Ectodermal cell (in vitro differentiated cells): ENCODE measurements at regions not wholly inside any gene's neighbourhood (a gene's known extent, or its start where the extent isn't known, plus 50 kb on each side); places are given as distances from the start of the nearest gene placed in this dataset.

Source experiments
- H3K27ac ChIP-seq: 2 replicates; pipeline ENCODE4 v1.7.0; 2013; ENCODE audit warnings: mild to moderate bottlenecking, low read depth, low read length; ENCODE audit not compliant: insufficient read depth, poor library complexity, severe bottlenecking
- H3K27me3 ChIP-seq: 2 replicates; pipeline ENCODE4 v1.7.0; 2013; ENCODE audit warnings: mild to moderate bottlenecking, low read length; ENCODE audit not compliant: insufficient read depth, control insufficient read depth, poor library complexity, severe bottlenecking
- H3K36me3 ChIP-seq: one replicate; pipeline ENCODE4 v1.7.0; 2013; ENCODE audit warnings: low read length; ENCODE audit not compliant: control insufficient read depth, insufficient read depth
- H3K4me1 ChIP-seq: one replicate; pipeline ENCODE4 v1.7.0; 2013; ENCODE audit warnings: low read length; ENCODE audit not compliant: control insufficient read depth, insufficient read depth
- H3K4me3 ChIP-seq: 2 replicates; pipeline ENCODE4 v1.7.0; 2013; ENCODE audit warnings: low read depth, low read length, control low read depth; ENCODE audit not compliant: insufficient read depth
- H3K9me3 ChIP-seq: 2 replicates; pipeline ENCODE4 v1.7.0; 2013; ENCODE audit warnings: mild to moderate bottlenecking, low read length, moderate library complexity; ENCODE audit not compliant: control insufficient read depth
- WGBS, 2 experiments: methylation state at CpG; one replicate each; pipeline ENCODE4 v1.1.7; 2013; ENCODE audit warnings: missing lambda C conversion rate in 2 of 2; 5-methylcytosine and 5-hydroxymethylcytosine counted together

DNA sequence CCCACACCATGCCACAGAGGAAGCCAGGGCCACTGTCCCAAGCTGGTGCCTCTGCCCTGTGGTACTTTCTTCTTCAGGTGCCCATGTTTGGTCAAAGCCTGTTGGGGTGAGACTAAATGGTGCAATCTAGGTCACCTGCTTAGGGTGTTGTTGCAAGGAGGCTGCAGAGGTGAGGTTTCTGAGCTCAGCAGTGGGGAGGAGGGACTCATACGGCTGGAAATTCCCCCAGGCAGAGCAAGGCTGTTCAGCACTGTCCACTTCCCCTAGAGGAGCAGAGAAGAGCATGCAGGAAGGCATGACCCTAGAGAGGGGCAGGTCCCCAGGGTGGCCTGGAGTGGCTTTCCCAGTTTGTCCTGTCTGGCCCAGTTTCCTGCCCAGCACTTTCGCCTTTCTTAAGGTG lies 211.0 kb downstream of the HAUS1 start:
- H3K36me3 ChIP-seq, result no peaks in the 10 kb centered on the region
- H3K27me3 ChIP-seq, result no peaks in the 10 kb centered on the region
- no peak overlapping the region for H3K27ac ChIP-seq
- no peak overlapping the region for H3K4me3 ChIP-seq
- H3K4me1 ChIP-seq, result peaks cover 4% of the 10 kb centered on the region
- H3K9me3 ChIP-seq, result no peaks in the 10 kb centered on the region
- WGBS, 2 experiments, result 90 to 95% methylated on average over 2 of the region's 2 CpGs

DNA sequence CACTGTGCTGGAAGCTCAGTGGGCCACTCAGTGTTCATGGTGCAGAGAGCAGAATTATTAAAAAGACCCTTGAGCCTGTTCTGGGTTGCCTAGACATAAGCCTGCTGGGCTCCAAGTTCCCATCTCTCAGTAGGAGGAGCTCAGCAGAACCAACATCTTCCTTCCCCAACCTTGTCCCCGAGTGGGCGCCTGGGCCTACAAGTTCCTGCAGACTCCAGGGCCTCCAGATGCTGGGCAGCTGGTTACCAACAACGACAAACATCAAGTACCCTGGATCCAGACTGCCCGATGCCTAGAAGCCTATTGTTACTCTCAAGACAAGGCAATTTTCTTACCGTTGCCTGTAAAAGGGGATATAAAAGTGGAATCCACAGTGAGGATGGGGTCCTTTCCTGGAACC lies 214.2 kb downstream of the HAUS1 start:
- H3K9me3 ChIP-seq, result no peaks in the 10 kb centered on the region
- H3K4me1 ChIP-seq, result peaks cover 20% of the 10 kb centered on the region
- no peaks in the 10 kb centered on the region for H3K27me3 ChIP-seq
- no peaks in the 10 kb centered on the region for H3K36me3 ChIP-seq
- 90 to 96% methylated on average over 5 of the region's 5 CpGs for WGBS, 2 experiments
- no peak overlapping the region for H3K4me3 ChIP-seq
- H3K27ac ChIP-seq, result no peak overlapping the region

DNA sequence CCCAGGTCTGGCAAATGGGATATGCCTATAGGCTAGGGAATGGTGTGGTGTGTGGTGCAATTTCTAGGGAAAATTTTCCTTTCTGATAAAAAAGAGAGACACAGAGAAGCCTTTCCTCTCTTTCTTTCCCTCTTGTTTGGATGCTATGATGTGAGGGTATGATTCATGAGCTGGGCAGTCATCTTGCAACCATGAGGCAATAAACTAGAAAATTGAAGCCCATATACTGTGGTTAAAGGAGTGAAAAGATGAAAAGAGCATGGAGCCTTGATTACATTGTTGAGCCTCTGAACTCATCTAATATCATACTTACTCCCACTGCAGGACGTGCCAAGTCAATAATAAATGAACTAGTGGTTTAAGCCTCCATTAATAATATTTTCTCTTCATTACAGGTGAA lies 215.6 kb downstream of the HAUS1 start:
- Histone ChIP-seq H3K27me3 (no peaks in the 10 kb centered on the region), H3K27ac (no peak overlapping the region), H3K4me1 (peaks cover 26% of the 10 kb centered on the region), H3K36me3 (no peaks in the 10 kb centered on the region), H3K4me3 (no peak overlapping the region), H3K9me3 (no peaks in the 10 kb centered on the region)
- 100% methylated on average over 1 of the region's 1 CpG for WGBS, 2 experiments

DNA sequence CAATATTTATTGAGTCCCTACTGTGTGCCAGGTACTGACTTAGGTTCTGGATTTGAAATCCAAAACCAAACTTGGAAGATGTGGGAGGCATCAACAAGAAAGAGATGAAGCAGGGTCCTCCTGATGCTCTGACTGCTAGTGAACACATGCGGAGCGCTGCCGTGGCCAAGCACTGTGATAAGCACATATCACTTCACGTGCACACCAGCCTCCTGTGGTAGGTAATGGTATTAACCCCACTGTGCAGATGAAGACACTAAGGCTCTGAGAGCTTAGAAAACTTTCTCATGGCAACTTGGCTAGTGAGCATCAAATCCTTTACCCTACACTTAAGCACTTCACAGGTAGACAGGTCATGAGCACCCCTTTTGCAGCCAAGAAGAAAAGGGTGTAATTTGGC lies 216.1 kb downstream of the HAUS1 start:
- Histone ChIP-seq H3K9me3 (no peaks in the 10 kb centered on the region), H3K27me3 (no peaks in the 10 kb centered on the region), H3K27ac (no peak overlapping the region), H3K4me1 (peaks cover 26% of the 10 kb centered on the region), H3K36me3 (no peaks in the 10 kb centered on the region), H3K4me3 (no peak overlapping the region)
- 93 to 94% methylated on average over 4 of the region's 4 CpGs for WGBS, 2 experiments

DNA sequence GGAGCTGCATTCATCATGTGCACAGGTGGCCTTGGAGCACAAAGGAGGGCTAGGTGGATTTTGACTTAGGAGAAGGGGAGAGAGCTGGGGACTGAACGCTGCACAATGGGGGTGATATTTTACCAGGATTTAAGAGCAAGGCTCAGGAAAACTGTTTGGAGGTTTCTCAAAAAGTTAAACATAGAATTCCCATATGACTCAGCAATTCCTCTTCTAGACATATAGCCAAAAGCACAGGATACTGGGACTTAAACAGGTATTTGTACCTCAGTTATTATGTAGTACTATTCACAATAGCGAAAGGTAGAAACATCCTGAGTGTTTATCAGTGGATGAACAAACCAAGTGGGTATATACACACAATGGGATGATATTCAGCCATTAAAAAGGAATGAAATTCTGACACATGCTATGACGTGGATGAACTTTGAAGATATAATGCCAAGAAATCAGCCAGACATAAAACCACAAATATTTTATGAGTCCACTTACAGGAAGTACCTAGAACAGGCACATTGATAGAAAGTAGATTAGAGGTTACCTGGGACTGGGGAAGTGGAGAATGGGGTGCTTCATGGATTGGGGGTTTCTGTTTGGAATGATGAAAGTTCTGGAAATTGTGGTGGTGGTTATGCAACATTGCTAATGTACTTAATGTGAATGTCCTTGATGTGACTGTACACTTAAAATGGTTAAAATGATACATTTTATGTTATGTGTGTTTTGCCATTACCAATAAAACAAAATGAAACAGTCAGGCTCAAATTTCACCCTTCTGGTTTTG lies 216.9 kb downstream of the HAUS1 start:
- H3K36me3 ChIP-seq, result no peaks in the 10 kb centered on the region
- H3K9me3 ChIP-seq, result no peaks in the 10 kb centered on the region
- 92 to 93% methylated on average over 3 of the region's 3 CpGs for WGBS, 2 experiments
- H3K4me3 ChIP-seq, result no peak overlapping the region
- peaks cover 26% of the 10 kb centered on the region for H3K4me1 ChIP-seq
- no peak overlapping the region for H3K27ac ChIP-seq
- H3K27me3 ChIP-seq, result no peaks in the 10 kb centered on the region

DNA sequence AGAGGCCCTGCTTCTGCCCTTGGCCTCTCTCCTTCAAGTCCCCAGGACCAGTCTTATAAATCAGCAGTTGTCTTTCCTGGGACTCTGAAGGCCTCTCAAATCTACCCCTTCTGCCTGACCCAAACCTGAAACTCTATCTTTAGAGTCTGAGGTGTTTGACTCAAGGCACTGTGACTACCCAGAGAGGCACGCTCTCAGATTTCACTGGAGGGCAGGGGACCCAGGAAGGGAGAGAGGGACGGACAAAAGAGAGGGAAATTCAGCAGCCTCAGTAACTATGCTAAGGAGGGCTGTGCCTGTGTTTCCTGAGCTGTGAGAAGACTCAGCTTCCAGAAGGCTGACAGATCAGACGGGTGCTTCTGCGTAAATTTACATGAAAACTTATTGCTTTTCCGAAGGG lies 217.8 kb downstream of the HAUS1 start:
- Histone ChIP-seq H3K36me3 (no peaks in the 10 kb centered on the region), H3K4me1 (peaks cover 26% of the 10 kb centered on the region), H3K4me3 (no peak overlapping the region), H3K27ac (peak overlapping the region; percentile 41), H3K9me3 (no peaks in the 10 kb centered on the region), H3K27me3 (no peaks in the 10 kb centered on the region)
- WGBS, 2 experiments, result 32 to 35% methylated on average over 5 of the region's 5 CpGs

DNA sequence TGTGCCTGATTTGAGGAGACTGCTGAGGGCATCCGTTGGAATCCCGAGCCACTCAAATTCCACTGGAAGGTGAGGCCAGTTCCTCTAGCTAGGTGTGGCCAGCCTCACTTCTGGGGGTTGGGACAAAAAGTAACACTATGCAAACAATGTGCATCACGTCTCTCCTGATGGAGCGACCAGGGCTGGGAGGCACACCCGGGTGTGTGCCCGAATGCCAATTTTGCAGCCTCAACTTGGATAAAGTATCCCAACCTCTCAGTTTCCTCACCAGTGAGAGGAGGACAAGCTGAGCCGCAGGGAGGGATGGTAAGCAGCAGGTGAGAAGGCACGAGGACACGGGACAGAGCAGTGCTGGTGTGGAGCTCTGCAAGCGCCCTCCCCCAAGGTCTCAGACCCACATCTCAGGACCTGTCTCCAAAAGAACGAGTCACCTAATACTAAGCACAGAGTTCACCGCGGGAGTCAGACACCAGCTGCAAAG lies 218.3 kb downstream of the HAUS1 start:
- Histone ChIP-seq H3K27me3 (no peaks in the 10 kb centered on the region), H3K36me3 (no peaks in the 10 kb centered on the region), H3K9me3 (no peaks in the 10 kb centered on the region), H3K4me1 (peaks cover 26% of the 10 kb centered on the region), H3K4me3 (no peak overlapping the region), H3K27ac (peak overlapping the region; percentile 41)
- 62 to 66% methylated on average over 13 of the region's 13 CpGs for WGBS, 2 experiments

DNA sequence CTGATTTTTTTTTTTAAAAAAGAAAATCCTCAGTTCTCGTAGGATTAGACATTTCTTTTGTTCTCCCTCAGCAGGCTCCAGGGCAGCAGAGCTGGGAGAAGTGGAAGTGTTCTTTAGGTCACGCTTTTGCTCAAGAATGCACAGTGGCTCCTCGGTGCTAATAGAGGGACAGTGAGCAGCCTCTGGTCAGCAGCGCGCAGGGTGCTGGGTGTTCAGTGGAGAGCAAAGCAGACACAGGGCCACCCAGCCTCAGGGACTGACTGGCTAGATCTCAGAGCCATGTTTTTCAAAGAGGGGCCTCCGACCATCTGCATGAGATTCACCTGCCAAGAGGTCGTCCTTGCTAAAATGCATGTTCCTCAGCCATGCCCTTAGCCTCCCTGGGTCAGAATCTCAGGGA lies 218.8 kb downstream of the HAUS1 start:
- H3K36me3 ChIP-seq, result no peaks in the 10 kb centered on the region
- H3K27ac ChIP-seq, result peak overlapping the region; percentile 41
- H3K27me3 ChIP-seq, result no peaks in the 10 kb centered on the region
- WGBS, 2 experiments, result 60 to 63% methylated on average over 7 of the region's 7 CpGs
- H3K4me3 ChIP-seq, result no peak overlapping the region
- H3K4me1 ChIP-seq, result peaks cover 26% of the 10 kb centered on the region
- H3K9me3 ChIP-seq, result no peaks in the 10 kb centered on the region

DNA sequence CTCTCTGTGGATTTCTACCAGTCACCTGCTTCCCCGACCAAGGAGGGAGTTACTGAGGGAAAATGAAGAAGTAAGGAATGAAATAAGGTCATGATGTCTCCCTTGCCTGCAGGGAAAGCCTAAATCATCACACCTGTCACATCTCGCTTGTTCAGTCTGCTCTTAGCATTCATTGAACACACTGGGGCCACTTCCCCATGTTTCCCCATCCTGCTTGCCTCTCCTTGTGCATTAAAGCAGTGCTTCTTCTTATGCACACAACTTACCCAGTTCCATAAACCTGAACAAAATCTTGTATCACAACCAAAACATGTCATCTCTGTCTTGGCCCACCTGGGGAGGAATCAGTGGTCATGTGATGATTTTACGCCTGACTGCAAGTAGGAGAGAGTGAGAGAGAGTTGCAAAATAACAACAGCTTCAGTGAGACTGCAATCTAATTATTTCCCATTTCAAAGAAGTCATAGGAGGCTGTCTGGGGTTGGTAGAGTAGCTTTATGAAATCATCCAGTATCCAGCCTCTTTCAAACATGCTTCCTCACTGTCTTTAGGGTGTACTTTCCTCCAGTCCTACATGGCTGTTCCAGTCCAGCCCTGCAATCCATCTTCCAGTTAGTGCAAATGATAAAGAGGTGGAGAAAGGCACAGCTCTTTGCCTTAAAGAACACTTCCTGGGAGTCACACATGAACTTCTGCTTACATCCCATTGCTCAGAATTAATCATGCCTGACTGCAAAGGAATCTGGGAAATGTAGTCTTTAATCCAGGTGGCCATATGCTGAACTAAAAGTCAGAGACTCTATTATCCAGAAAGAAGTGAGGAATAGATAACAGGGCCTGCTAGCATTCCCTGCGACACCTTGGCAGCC lies 220.1 kb downstream of the HAUS1 start:
- no peak overlapping the region for H3K4me3 ChIP-seq
- H3K4me1 ChIP-seq, result peaks cover 26% of the 10 kb centered on the region
- H3K27me3 ChIP-seq, result no peaks in the 10 kb centered on the region
- H3K9me3 ChIP-seq, result no peaks in the 10 kb centered on the region
- H3K27ac ChIP-seq, result no peak overlapping the region
- H3K36me3 ChIP-seq, result no peaks in the 10 kb centered on the region
- 91 to 93% methylated on average over 3 to 4 of the region's 4 CpGs for WGBS, 2 experiments

DNA sequence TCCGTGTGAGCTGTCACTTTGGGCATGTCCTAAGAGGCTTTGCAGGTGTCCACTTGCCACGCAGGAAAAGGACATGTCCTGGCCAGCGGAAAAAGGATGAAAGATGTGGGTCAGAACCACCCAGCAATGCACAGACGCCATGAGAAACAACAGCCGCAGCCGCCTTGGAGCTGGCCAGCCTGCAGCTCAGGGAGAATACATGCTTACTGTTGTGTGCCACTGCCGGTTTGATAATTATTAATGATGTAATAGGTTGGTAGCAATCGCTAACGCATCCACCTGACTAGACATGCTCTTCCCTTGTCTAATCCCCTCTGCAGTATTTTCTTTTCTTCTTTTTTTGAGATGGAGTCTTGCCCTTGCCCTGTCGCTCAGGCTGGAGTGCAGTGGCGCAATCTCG lies 221.7 kb downstream of the HAUS1 start:
- Histone ChIP-seq H3K9me3 (no peaks in the 10 kb centered on the region), H3K27me3 (no peaks in the 10 kb centered on the region), H3K36me3 (no peaks in the 10 kb centered on the region), H3K27ac (no peak overlapping the region), H3K4me3 (no peak overlapping the region), H3K4me1 (peaks cover 26% of the 10 kb centered on the region)
- 93 to 95% methylated on average over 12 of the region's 12 CpGs for WGBS, 2 experiments
